ENCODE measurements at regions not wholly inside any gene's neighbourhood (a gene's known extent, or its start where the extent isn't known, plus 50 kb on each side); places are given as distances from the start of the nearest gene placed in this dataset.

GRCh38 chr9:103355000-103355399 lies 359.9 kb downstream of the CYLC2 start:
- TF ChIP-seq POLR2A (IDR thresholded peaks at IDR 0.05), result no peak
- no peak for TF ChIP-seq CTCF (IDR thresholded peaks at IDR 0.05)

All from lower leg skin (tissue), 3 donors.